ENCODE measurements at regions not wholly inside any gene's neighbourhood (a gene's known extent, or its start where the extent isn't known, plus 50 kb on each side); places are given as distances from the start of the nearest gene placed in this dataset.
"Not testable (repeated sequence)": the region's sequence is repeated elsewhere in the genome, so short reads cannot be mapped to it uniquely, and the experiment has no call there.

- DNase-seq (ENCODE audit: low read depth, low spot score) = no peak
These were observed 164.0 kb upstream of the CFAP20DC start for GRCh38 chr3:59213860-59214259.

- DNase-seq (ENCODE audit: low read depth, low spot score) = no peak
These were observed 162.4 kb upstream of the CFAP20DC start for GRCh38 chr3:59212128-59212779.

GRCh38 chr3:59210260-59210659 lies 160.4 kb upstream of the CFAP20DC start:
- DNase-seq (ENCODE audit: low read depth, low spot score) = no peak

GRCh38 chr3:59192473-59192872 lies 142.6 kb upstream of the CFAP20DC start:
- DNase-seq (ENCODE audit: low read depth, low spot score) = no peak

DNA sequence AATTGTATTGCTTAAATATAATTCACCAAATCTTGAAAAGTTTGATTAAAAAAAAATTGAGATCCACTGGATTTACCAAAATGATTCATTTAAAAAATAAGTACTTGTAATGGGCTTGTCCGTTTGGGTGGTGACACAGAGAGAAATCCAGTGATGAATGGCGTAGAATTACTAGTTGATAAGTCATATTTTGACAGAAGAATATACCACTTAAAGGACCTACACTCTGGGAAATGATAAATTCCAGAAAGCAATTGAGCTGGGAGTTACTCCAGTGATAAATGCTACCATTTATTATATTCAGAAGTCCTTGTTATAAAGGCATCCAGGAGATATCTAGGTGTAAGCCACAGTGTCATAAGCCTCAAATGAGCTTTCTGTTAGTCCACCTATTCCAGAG lies 141.8 kb upstream of the CFAP20DC start:
- DNase-seq (ENCODE audit: low read depth, low spot score) = no peak

GRCh38 chr3:59189939-59190338 lies 140.1 kb upstream of the CFAP20DC start:
- no peak for DNase-seq (ENCODE audit: low read depth, low spot score)

DNA sequence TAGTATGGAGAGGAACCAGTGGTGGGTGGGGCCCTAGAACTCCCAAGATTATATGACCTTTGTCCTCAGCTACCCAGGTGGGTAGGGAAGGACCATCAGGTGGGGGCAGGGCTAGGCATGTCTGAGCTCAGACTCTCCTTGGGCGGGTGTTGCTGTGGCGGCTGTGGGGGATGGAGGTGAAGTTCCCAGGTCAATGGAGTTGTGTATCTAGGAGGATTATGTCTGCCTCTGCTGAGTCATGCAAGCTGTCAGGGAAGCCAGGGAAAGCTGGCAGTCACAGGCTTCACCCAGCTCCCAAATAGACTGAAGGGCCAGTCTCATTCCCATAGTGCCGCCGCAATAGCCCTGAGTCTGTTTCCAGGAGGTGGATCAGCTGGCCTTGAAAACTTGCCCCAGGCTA lies 139.7 kb upstream of the CFAP20DC start:
- DNase-seq (ENCODE audit: low read depth, low spot score) = no peak

DNA sequence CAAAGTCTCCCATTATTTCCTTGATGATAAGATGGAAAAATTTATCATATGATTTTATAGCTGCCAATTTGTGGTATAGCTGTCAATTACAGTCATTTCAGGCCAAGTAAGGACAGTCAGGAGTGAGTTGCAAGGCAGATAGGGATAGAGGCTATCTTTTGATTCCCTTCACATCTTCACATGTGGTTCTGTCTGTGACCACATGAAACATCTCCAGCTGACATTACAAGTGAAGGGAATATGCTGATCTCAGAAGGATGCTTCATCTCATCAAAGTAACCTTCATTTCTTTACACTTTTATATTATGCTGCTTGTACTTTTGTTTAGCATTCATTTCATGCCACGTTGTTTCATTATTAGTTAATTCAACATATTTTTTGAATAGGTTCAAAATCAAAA lies 136.9 kb upstream of the CFAP20DC start:
- DNase-seq (ENCODE audit: low read depth, low spot score) = no peak

DNA sequence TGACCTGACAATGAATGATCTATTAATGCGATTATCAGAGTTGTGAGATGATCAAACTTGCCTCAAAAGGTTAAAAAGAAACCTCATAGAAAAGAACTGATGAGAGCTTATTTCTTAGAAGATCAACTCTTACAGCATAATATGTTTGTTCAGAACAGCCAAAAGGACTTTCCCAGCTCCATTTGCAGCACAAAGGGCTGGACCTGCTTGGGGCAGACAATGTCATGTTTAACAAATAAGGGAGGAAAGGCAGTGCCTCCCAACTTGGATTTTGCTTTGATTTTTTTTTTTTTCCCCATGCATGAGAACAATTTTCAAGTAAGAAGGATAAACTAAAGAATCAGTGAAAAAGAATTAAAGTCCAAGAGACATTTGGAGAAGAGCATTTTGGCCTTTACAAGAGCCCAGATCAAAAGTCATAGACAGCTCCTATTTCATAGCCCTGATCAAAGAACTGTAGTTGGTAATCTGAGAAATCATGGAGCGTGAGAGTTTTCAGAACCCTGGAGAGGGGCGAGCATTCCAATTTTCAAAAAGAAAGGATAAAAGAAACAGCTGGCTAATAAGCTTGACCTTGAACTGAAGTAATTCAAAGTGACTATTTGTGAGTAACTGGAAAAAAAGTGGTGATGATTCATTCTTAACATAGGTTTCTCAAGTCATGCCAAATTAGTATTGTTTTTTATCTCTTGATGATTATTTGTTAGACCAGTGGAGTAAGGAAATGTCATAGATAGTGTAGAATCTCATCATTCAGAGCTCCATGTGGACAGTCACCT lies 136.0 kb upstream of the CFAP20DC start:
- no peak for DNase-seq (ENCODE audit: low read depth, low spot score)

- DNase-seq (ENCODE audit: low read depth, low spot score) = no peak
These were observed 130.2 kb upstream of the CFAP20DC start for GRCh38 chr3:59180006-59180405.

GRCh38 chr3:59178698-59179097 lies 128.9 kb upstream of the CFAP20DC start:
- no peak for DNase-seq (ENCODE audit: low read depth, low spot score)

DNA sequence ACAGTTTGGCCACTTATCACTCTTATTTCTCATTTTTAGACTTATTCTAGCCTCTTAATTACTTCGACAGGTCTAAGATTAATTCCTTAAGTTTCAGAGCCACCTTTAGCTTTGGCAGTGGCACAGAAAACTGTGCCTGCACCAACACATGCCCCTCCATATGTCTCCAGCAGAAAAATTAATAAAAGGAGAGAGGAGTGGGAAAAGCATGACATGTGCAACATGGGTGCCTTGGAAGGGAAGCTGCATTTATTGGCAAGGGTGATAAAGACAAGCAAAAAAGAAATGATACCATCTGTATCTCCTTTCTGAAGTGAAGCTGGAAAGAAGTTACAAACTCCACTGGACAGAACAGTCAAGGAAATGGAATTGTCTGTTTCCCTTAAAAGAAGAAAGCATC lies 121.7 kb upstream of the CFAP20DC start:
- DNase-seq (ENCODE audit: low read depth, low spot score) = no peak

DNA sequence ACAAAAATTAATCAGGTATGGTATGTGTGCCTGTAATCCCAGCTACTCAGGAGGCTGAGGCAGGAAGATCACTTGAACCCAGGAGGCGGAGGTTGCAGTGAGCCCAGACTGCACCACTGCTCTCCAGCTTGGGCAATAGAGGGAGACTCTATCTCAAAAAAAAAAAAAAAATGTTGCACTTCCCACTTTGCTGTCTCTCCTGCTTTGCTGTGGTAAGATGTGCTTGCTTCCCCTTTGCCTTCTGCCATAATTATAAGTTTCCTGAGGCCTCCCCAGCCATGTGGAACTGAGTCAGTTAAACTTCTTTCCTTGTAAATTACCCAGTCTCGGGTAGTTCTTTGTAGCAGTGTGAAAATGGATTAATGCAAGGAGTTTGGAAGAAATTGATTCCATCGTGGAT lies 120.3 kb upstream of the CFAP20DC start:
- DNase-seq (ENCODE audit: low read depth, low spot score) = not testable (repeated sequence)

DNA sequence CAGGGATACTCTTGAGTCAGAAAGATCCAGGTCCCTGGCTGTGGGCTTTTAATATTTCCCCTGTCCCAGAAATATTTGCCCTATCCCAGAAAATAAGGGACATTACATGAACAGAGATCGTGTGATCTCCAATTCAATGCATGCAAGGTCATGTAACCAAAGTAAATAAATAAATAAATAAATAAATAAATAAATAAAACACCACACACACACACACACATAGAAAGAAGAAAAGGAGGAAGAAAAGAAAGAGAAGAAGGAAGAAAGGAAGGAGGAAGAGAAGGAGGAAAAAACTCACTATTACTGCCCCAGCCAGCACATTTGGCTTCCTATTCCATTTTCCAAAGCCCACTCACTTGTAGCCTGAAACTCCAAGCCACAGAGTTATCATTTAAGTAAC lies 117.9 kb upstream of the CFAP20DC start:
- no peak for DNase-seq (ENCODE audit: low read depth, low spot score)

GRCh38 chr3:59163953-59164352 lies 114.1 kb upstream of the CFAP20DC start:
- no peak for DNase-seq (ENCODE audit: low read depth, low spot score)

- DNase-seq (ENCODE audit: low read depth, low spot score) = no peak
These were observed 111.2 kb upstream of the CFAP20DC start for GRCh38 chr3:59161048-59161447.

GRCh38 chr3:59160133-59160746 lies 110.4 kb upstream of the CFAP20DC start:
- no peak for DNase-seq (ENCODE audit: low read depth, low spot score)

GRCh38 chr3:59153648-59154047 lies 103.8 kb upstream of the CFAP20DC start:
- DNase-seq (ENCODE audit: low read depth, low spot score) = no peak

- no peak for DNase-seq (ENCODE audit: low read depth, low spot score)
These were observed 103.1 kb upstream of the CFAP20DC start for GRCh38 chr3:59152943-59153342.

DNA sequence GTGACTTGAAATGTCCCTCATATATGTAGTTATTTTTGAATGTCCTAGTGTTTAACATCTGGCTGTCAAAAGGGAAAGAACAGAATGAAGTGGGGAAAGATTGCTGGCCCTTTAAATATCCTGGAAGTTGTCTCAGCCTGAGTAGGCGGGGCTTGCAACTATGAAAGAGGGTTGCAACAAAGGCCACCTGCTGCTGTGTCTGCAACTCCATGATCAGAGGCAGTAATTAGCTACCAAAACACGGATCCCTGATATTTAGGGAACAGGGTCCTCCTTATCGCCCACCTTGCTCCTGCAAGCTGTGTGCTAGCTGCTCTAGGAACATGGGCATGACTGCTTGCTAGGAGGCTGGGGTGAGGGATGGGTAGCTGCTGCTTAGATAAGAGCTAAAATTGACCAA lies 100.2 kb upstream of the CFAP20DC start:
- no peak for DNase-seq (ENCODE audit: low read depth, low spot score)

- no peak for DNase-seq (ENCODE audit: low read depth, low spot score)
These were observed 99.3 kb upstream of the CFAP20DC start for GRCh38 chr3:59149166-59149565.

- no peak for DNase-seq (ENCODE audit: low read depth, low spot score)
These were observed 93.6 kb upstream of the CFAP20DC start for GRCh38 chr3:59143447-59143846.

- no peak for DNase-seq (ENCODE audit: low read depth, low spot score)
These were observed 92.7 kb upstream of the CFAP20DC start for GRCh38 chr3:59142556-59142955.
